H9 (cell line): ENCODE measurements at regions not wholly inside any gene's neighbourhood (a gene's known extent, or its start where the extent isn't known, plus 50 kb on each side); places are given as distances from the start of the nearest gene placed in this dataset.

Experiments
- DNase-seq: peaks from one replicate; pipeline ENCODE4 v3.0.0-alpha.2; 2017
- H2AFZ ChIP-seq: one replicate; pipeline ENCODE4 v1.6.1; 2013; ENCODE audit warnings: mild to moderate bottlenecking, low read length, control low read depth, moderate library complexity
- H2AK5ac ChIP-seq: 2 replicates; pipeline ENCODE4 v1.6.1; 2013; ENCODE audit warnings: low read length, control low read depth, mixed read lengths; ENCODE audit not compliant: insufficient read length
- H2BK120ac ChIP-seq: one replicate; pipeline ENCODE4 v1.6.1; 2013; ENCODE audit warnings: low read depth, mild to moderate bottlenecking, low read length, control low read depth, inconsistent platforms; ENCODE audit not compliant: poor library complexity, severe bottlenecking
- H2BK12ac ChIP-seq: 2 replicates; pipeline ENCODE4 v1.6.1; 2013; ENCODE audit warnings: low read length, control low read depth, mixed read lengths, low read depth; ENCODE audit not compliant: insufficient read length
- H2BK15ac ChIP-seq: 2 replicates; pipeline ENCODE4 v1.6.1; 2013; ENCODE audit warnings: low read depth, low read length, control low read depth
- H2BK20ac ChIP-seq: one replicate; pipeline ENCODE4 v1.6.1; 2013; ENCODE audit warnings: low read depth, mild to moderate bottlenecking, low read length, control low read depth, inconsistent platforms; ENCODE audit not compliant: poor library complexity, severe bottlenecking
- H2BK5ac ChIP-seq: 2 replicates; pipeline ENCODE4 v1.6.1; 2013; ENCODE audit warnings: low read length, control low read depth, mixed read lengths; ENCODE audit not compliant: insufficient read length
- H3K14ac ChIP-seq: 2 replicates; pipeline ENCODE4 v1.6.1; 2013; ENCODE audit warnings: low read length, control low read depth; ENCODE audit not compliant: insufficient read depth
- H3K18ac ChIP-seq: 2 replicates; pipeline ENCODE4 v1.6.1; 2013; ENCODE audit warnings: low read depth, mild to moderate bottlenecking, mixed read lengths, low read length, control low read depth; ENCODE audit not compliant: insufficient read length
- H3K23ac ChIP-seq: 2 replicates; pipeline ENCODE4 v1.6.1; 2013; ENCODE audit warnings: low read length, control low read depth, mixed read lengths, low read depth; ENCODE audit not compliant: insufficient read length
- H3K23me2 ChIP-seq: 2 replicates; pipeline ENCODE4 v1.6.1; 2013; ENCODE audit warnings: low read depth, mild to moderate bottlenecking, mixed read lengths, low read length, control low read depth; ENCODE audit not compliant: insufficient read length, poor library complexity, severe bottlenecking
- H3K27ac ChIP-seq: 2 replicates; pipeline ENCODE4 v1.5.1; 2013; ENCODE audit warnings: low read length, control low read depth, mixed read lengths, low read depth; ENCODE audit not compliant: insufficient read length
- H3K27me3 ChIP-seq: 2 replicates; pipeline ENCODE4 v1.6.1; 2013; ENCODE audit warnings: low read length, control low read depth, inconsistent platforms; ENCODE audit not compliant: insufficient read depth
- H3K4ac ChIP-seq: 2 replicates; pipeline ENCODE4 v1.6.1; 2013; ENCODE audit warnings: low read depth, mild to moderate bottlenecking, control low read depth, inconsistent platforms, low read length, moderate library complexity
- H3K4me1 ChIP-seq: 2 replicates; pipeline ENCODE4 v1.6.1; 2013; ENCODE audit warnings: low read length, control low read depth, inconsistent platforms; ENCODE audit not compliant: insufficient read depth
- H3K4me2 ChIP-seq: 2 replicates; pipeline ENCODE4 v1.6.1; 2013; ENCODE audit warnings: low read length, control low read depth, mixed read lengths; ENCODE audit not compliant: insufficient read length, insufficient read depth
- H3K56ac ChIP-seq: 2 replicates; pipeline ENCODE4 v1.6.1; 2013; ENCODE audit warnings: low read depth, mild to moderate bottlenecking, mixed read lengths, low read length, control low read depth; ENCODE audit not compliant: insufficient read length
- H3K79me1 ChIP-seq: 2 replicates; pipeline ENCODE4 v1.6.1; 2013; ENCODE audit warnings: low read depth, mild to moderate bottlenecking, moderate library complexity, low read length, control low read depth, inconsistent platforms; ENCODE audit not compliant: insufficient read depth, poor library complexity, severe bottlenecking
- H3K79me2 ChIP-seq: 2 replicates; pipeline ENCODE4 v1.6.1; 2013; ENCODE audit warnings: low read length, control low read depth, inconsistent platforms; ENCODE audit not compliant: insufficient read depth
- H3K9ac ChIP-seq: 2 replicates; pipeline ENCODE4 v1.6.1; 2013; ENCODE audit warnings: low read length, control low read depth, mixed read lengths; ENCODE audit not compliant: insufficient read length; ENCODE audit errors: extremely low read depth
- H3K9me3 ChIP-seq: one replicate; pipeline ENCODE4 v1.6.1; 2013; ENCODE audit warnings: low read depth, low read length, inconsistent platforms; ENCODE audit not compliant: control insufficient read depth
- H3T11ph ChIP-seq: one replicate; pipeline ENCODE4 v1.6.1; 2013; ENCODE audit warnings: mild to moderate bottlenecking, low read length, control low read depth, inconsistent platforms
- H4K20me1 ChIP-seq: one replicate; pipeline ENCODE4 v1.6.1; 2013; ENCODE audit not compliant: control insufficient read depth, insufficient read length, insufficient read depth
- H4K5ac ChIP-seq: 2 replicates; pipeline ENCODE4 v1.6.1; 2013; ENCODE audit warnings: low read depth, mild to moderate bottlenecking, mixed read lengths, low read length, control low read depth; ENCODE audit not compliant: insufficient read length
- H4K8ac ChIP-seq: replicated peaks from 2 replicates; pipeline ENCODE4 v1.6.1; 2013; ENCODE audit warnings: low read length, control low read depth, mixed read lengths, low read depth; ENCODE audit not compliant: insufficient read length
- H4K91ac ChIP-seq: 2 replicates; pipeline ENCODE4 v1.6.1; 2013; ENCODE audit warnings: low read depth, mild to moderate bottlenecking, moderate library complexity, mixed read lengths, low read length, control low read depth; ENCODE audit not compliant: insufficient read length
- H3K27ac Mint-ChIP-seq, 3 experiments: 2 replicates in 2 of 3; 3 replicates in 1 of 3; pipeline ENCODE4 v1.8.0; 2020 to 2021; ENCODE audit warnings: mixed read lengths in 3 of 3, mild to moderate bottlenecking in 1 of 3, moderate library complexity in 1 of 3
- H3K27me3 Mint-ChIP-seq: 2 replicates; pipeline ENCODE4 v1.8.0; 2021; ENCODE audit warnings: low read depth, mild to moderate bottlenecking, moderate library complexity, mixed read lengths
- H3K36me3 Mint-ChIP-seq, 3 experiments: 2 replicates in 2 of 3; 3 replicates in 1 of 3; pipeline ENCODE4 v1.8.0; 2020 to 2021; ENCODE audit warnings: low read depth in 3 of 3, mixed read lengths in 3 of 3; ENCODE audit not compliant: insufficient read depth in 1 of 3
- H3K4me1 Mint-ChIP-seq, 2 experiments: 2 replicates each; pipeline ENCODE4 v1.8.0; 2020; ENCODE audit warnings: mixed read lengths in 2 of 2
- H3K4me3 Mint-ChIP-seq, 2 experiments: 2 replicates in 1 of 2; 3 replicates in 1 of 2; pipeline ENCODE4 v1.8.0; 2020 to 2021; ENCODE audit warnings: mild to moderate bottlenecking in 2 of 2, mixed read lengths in 2 of 2, moderate library complexity in 1 of 2
- H3K9me3 Mint-ChIP-seq, 2 experiments: 2 replicates in 1 of 2; 3 replicates in 1 of 2; pipeline ENCODE4 v1.8.0; 2020; ENCODE audit warnings: mild to moderate bottlenecking in 2 of 2, mixed read lengths in 2 of 2, moderate library complexity in 1 of 2
- WGBS: extraction: QIAGEN DNeasy Blood & Tissue Kit; methylation state at CpG from one replicate; pipeline ENCODE4 v1.1.7; 2013; ENCODE audit warnings: missing lambda C conversion rate, low lambda C conversion rate, mixed read lengths; ENCODE audit not compliant: insufficient read length; ENCODE audit errors: extremely low coverage; 5-methylcytosine and 5-hydroxymethylcytosine counted together
- TF ChIP-seq, protein P1 (sequence below): fragments of 200-600 bp; sonication (generic); conservative IDR thresholded peaks from 3 replicates; pipeline ENCODE4 v1.8.0; 2021; ENCODE audit warnings: antibody characterized with exemption, mild to moderate bottlenecking

DNA sequence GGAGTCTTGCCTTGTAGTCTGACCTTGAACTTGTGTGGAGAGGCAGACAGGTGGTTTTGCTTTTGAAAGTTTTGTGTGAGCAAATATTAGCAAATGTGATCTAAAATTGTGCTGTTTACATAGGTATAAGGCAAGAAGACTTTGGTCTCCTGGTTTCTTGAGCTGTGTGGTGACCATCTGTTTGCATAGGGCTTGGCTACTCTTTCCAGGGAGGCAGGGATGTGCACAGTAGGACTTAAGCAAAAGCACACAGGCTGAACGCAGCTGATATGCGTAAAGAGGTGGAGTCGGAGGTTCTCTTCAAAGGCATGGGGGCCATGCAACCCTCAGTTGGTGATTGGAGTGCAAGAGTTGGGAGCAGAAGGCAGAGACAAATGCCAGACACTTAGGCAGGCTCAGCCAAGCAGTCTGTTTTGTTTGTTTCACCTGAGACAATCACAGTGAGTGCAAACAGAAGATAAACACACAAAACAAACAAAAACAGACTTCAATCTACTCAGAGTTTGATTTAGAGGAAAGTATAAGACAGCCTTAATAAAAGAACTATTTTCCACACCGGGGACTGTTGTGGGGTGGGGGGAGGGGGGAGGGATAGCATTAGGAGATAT lies 744.2 kb downstream of the MTRR start:
- no peak overlapping the region for H4K8ac ChIP-seq
- no peak overlapping the region for H4K91ac ChIP-seq
- no CpG with 5 or more reads among the region's 4 CpGs for WGBS
- H3K4me1 ChIP-seq = no peaks in the 10 kb centered on the region
- no peak overlapping the region for H2AK5ac ChIP-seq
- no peak overlapping the region for H3K4me3 Mint-ChIP-seq
- H3K27ac ChIP-seq = no peak overlapping the region
- H3K4me1 Mint-ChIP-seq = peaks cover 3 to 4% of the 10 kb centered on the region in 2 experiments; a peak in 3 of 4 replicates
- H3K18ac ChIP-seq = no peak overlapping the region
- no peak overlapping the region for H2BK15ac ChIP-seq
- no peak overlapping the region for H2BK12ac ChIP-seq
- no peak overlapping the region for H3K27ac Mint-ChIP-seq
- H3K9ac ChIP-seq = no peak overlapping the region
- no peaks in the 10 kb centered on the region for H3K9me3 ChIP-seq
- DNase-seq = no peak
- peaks cover 0 to 2% of the 10 kb centered on the region in 2 experiments; a peak in 2 of 5 replicates for H3K9me3 Mint-ChIP-seq
- no peak overlapping the region for H4K5ac ChIP-seq
- no peaks in the 10 kb centered on the region for H3K79me1 ChIP-seq
- no peaks in the 10 kb centered on the region for H3K79me2 ChIP-seq
- H2BK5ac ChIP-seq = no peak overlapping the region
- H3K23ac ChIP-seq = no peak overlapping the region
- H3K36me3 Mint-ChIP-seq = no peaks in the 10 kb centered on the region
- no peak overlapping the region for H2AFZ ChIP-seq
- no peaks in the 10 kb centered on the region for H3K23me2 ChIP-seq
- no peaks in the 10 kb centered on the region for H4K20me1 ChIP-seq
- H3K14ac ChIP-seq = 0 out of 2 replicates have a peak overlapping the region, but pooled peaks have one; percentile 42
- no peak overlapping the region for H3K56ac ChIP-seq
- H2BK20ac ChIP-seq = no peak overlapping the region
- H3K27me3 ChIP-seq = no peaks in the 10 kb centered on the region
- H3T11ph ChIP-seq = no peak overlapping the region
- TF ChIP-seq, protein P1, sequence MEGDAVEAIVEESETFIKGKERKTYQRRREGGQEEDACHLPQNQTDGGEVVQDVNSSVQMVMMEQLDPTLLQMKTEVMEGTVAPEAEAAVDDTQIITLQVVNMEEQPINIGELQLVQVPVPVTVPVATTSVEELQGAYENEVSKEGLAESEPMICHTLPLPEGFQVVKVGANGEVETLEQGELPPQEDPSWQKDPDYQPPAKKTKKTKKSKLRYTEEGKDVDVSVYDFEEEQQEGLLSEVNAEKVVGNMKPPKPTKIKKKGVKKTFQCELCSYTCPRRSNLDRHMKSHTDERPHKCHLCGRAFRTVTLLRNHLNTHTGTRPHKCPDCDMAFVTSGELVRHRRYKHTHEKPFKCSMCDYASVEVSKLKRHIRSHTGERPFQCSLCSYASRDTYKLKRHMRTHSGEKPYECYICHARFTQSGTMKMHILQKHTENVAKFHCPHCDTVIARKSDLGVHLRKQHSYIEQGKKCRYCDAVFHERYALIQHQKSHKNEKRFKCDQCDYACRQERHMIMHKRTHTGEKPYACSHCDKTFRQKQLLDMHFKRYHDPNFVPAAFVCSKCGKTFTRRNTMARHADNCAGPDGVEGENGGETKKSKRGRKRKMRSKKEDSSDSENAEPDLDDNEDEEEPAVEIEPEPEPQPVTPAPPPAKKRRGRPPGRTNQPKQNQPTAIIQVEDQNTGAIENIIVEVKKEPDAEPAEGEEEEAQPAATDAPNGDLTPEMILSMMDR = no peak
- H3K4me2 ChIP-seq = no peak overlapping the region
- H3K4ac ChIP-seq = no peak overlapping the region; the same call in 1 of the 2 replicates
- H3K27me3 Mint-ChIP-seq = no peaks in the 10 kb centered on the region
- no peak overlapping the region for H2BK120ac ChIP-seq
